ENCODE measurements at regions not wholly inside any gene's neighbourhood (a gene's known extent, or its start where the extent isn't known, plus 50 kb on each side); places are given as distances from the start of the nearest gene placed in this dataset.

GRCh38 chr7:40987571-40987970 is 715.3 kb downstream of the INHBA start:
- Histone ChIP-seq H3K36me3 (replicated peaks in 1 of 2) (no peaks in the 10 kb centered on the region), H3K9me3 (replicated peaks in 1 of 3) (no peaks in the 10 kb centered on the region), H3K27ac (no peak overlapping the region), H3K27me3 (no peaks in the 10 kb centered on the region), H3K4me1 (replicated peaks in 1 of 2) (no peaks in the 10 kb centered on the region), H3K4me3 (no peak overlapping the region)
- TF ChIP-seq POLR2A (IDR thresholded peaks at IDR 0.05) = no peak
- no peak for TF ChIP-seq CTCF (IDR thresholded peaks at IDR 0.05)
- WGBS, 4 donors = 82 to 99% (median 93%) methylated on average over 2 of the region's 2 CpGs
- intact Hi-C loops (cut with DNase I) = no loop called here
- DNase-seq = no peak

GRCh38 chr7:40986351-40986873 is 716.5 kb downstream of the INHBA start:
- Histone ChIP-seq H3K4me3 (no peak overlapping the region), H3K27ac (no peak overlapping the region), H3K36me3 (replicated peaks in 1 of 2) (no peaks in the 10 kb centered on the region), H3K4me1 (replicated peaks in 1 of 2) (no peaks in the 10 kb centered on the region), H3K9me3 (replicated peaks in 1 of 3) (no peaks in the 10 kb centered on the region), H3K27me3 (no peaks in the 10 kb centered on the region)
- no peak for DNase-seq
- intact Hi-C loops (cut with DNase I) = no loop called here
- 42 to 48% (median 44%) methylated on average over 7 of the region's 7 CpGs for WGBS, 4 donors
- TF ChIP-seq POLR2A (IDR thresholded peaks at IDR 0.05) (no peak), CTCF (IDR thresholded peaks at IDR 0.05) (no peak)

GRCh38 chr7:40983111-40983510 is 719.8 kb downstream of the INHBA start:
- no peak overlapping the region for H3K27ac ChIP-seq
- H3K36me3 ChIP-seq (replicated peaks in 1 of 2) = no peaks in the 10 kb centered on the region
- H3K4me3 ChIP-seq = no peak overlapping the region
- 68 to 93% (median 69%) methylated on average over 5 of the region's 5 CpGs for WGBS, 4 donors
- no peak for DNase-seq
- no peaks in the 10 kb centered on the region for H3K4me1 ChIP-seq (replicated peaks in 1 of 2)
- intact Hi-C loops (cut with DNase I) = no loop called here
- no peaks in the 10 kb centered on the region for H3K27me3 ChIP-seq
- TF ChIP-seq POLR2A (IDR thresholded peaks at IDR 0.05) = no peak
- TF ChIP-seq CTCF (IDR thresholded peaks at IDR 0.05) = no peak
- H3K9me3 ChIP-seq (replicated peaks in 1 of 3) = no peaks in the 10 kb centered on the region

GRCh38 chr7:40979296-40979695 is 723.6 kb downstream of the INHBA start:
- DNase-seq = no peak
- Histone ChIP-seq H3K36me3 (replicated peaks in 1 of 2) (no peaks in the 10 kb centered on the region), H3K9me3 (replicated peaks in 1 of 3) (no peaks in the 10 kb centered on the region), H3K4me1 (replicated peaks in 1 of 2) (no peaks in the 10 kb centered on the region), H3K4me3 (no peak overlapping the region), H3K27me3 (no peaks in the 10 kb centered on the region), H3K27ac (no peak overlapping the region)
- intact Hi-C loops (cut with DNase I) = no loop called here
- TF ChIP-seq POLR2A (IDR thresholded peaks at IDR 0.05) = no peak
- TF ChIP-seq CTCF (IDR thresholded peaks at IDR 0.05) = no peak
- WGBS, 4 donors = 83 to 95% (median 88%) methylated on average over 6 of the region's 6 CpGs
